CD14-positive monocyte (primary cell): ENCODE measurements at regions not wholly inside any gene's neighbourhood (a gene's known extent, or its start where the extent isn't known, plus 50 kb on each side); places are given as distances from the start of the nearest gene placed in this dataset.

ENCODE experiments used
- DNase-seq, 3 donors: peaks; one replicate each; pipeline ENCODE4 v3.0.0-alpha.2; 2011 to 2022
- H2AFZ ChIP-seq: 2 replicates; pipeline ENCODE4 v1.6.0; 2012; ENCODE audit warnings: mild to moderate bottlenecking, low read depth, low read length, inconsistent platforms; ENCODE audit not compliant: insufficient read depth, poor library complexity, severe bottlenecking
- H3K27ac ChIP-seq, 2 donors: 1 replicate in 1 of 2; 2 replicates in 1 of 2; pipeline ENCODE4 v1.5.1; 2012 to 2013; ENCODE audit warnings: low read length in 2 of 2, control low read depth in 1 of 2, inconsistent platforms in 1 of 2, low read depth in 1 of 2, mild to moderate bottlenecking in 1 of 2
- H3K27me3 ChIP-seq, 2 donors: one replicate each; pipeline versions ENCODE4 v1.6.0 to v1.6.1; 2011 to 2013; ENCODE audit warnings: low read length in 2 of 2; ENCODE audit not compliant: control insufficient read depth in 2 of 2, insufficient read depth in 2 of 2
- H3K36me3 ChIP-seq, 2 donors: replicated peaks in 1 of 2; 1 replicate in 1 of 2; 2 replicates in 1 of 2; pipeline versions ENCODE4 v1.5.1 to v1.6.1; 2012 to 2013; ENCODE audit warnings: low read length in 2 of 2, control low read depth in 1 of 2, inconsistent platforms in 1 of 2, mild to moderate bottlenecking in 1 of 2; ENCODE audit not compliant: insufficient read depth in 2 of 2, control insufficient read depth in 1 of 2
- H3K4me1 ChIP-seq, 2 donors: 1 replicate in 1 of 2; 2 replicates in 1 of 2; pipeline versions ENCODE4 v1.5.1 to v1.6.1; 2012 to 2013; ENCODE audit warnings: low read length in 2 of 2, control low read depth in 1 of 2, inconsistent platforms in 1 of 2, mild to moderate bottlenecking in 1 of 2, moderate library complexity in 1 of 2; ENCODE audit not compliant: insufficient read depth in 2 of 2, control insufficient read depth in 1 of 2
- H3K4me2 ChIP-seq: replicated peaks from 2 replicates; pipeline ENCODE3; 2012; ENCODE audit warnings: low read length, moderate library complexity, mild to moderate bottlenecking; ENCODE audit not compliant: poor library complexity, severe bottlenecking; ENCODE audit errors: extremely low read depth
- H3K4me3 ChIP-seq, 3 experiments: fragments of 200-600 bp in 1 of 3; sonication (generic) in 1 of 3; replicated peaks in 1 of 3; 1 replicate in 2 of 3; 2 replicates in 1 of 3; pipeline ENCODE4 v1.5.1; 2011 to 2013; ENCODE audit warnings: low read length in 3 of 3, mild to moderate bottlenecking in 3 of 3, control low read depth in 2 of 3, low read depth in 2 of 3, inconsistent platforms in 1 of 3, moderate library complexity in 1 of 3
- H3K79me2 ChIP-seq: 2 replicates; pipeline ENCODE4 v1.6.0; 2012; ENCODE audit warnings: mild to moderate bottlenecking, control low read depth, inconsistent platforms, low read length, moderate library complexity; ENCODE audit not compliant: insufficient read depth
- H3K9ac ChIP-seq: 2 replicates; pipeline ENCODE4 v1.6.0; 2017; ENCODE audit warnings: low read length, mild to moderate bottlenecking; ENCODE audit not compliant: insufficient read depth, poor library complexity, severe bottlenecking
- H3K9me3 ChIP-seq, 2 donors: replicated peaks in 1 of 2; 1 replicate in 1 of 2; 2 replicates in 1 of 2; pipeline versions ENCODE4 v1.5.1 to v1.6.1; 2012 to 2013; ENCODE audit warnings: low read length in 2 of 2, control low read depth in 1 of 2; ENCODE audit not compliant: control insufficient read depth in 1 of 2, insufficient read depth in 1 of 2
- H4K20me1 ChIP-seq: 2 replicates; pipeline ENCODE4 v1.6.0; 2012; ENCODE audit warnings: mild to moderate bottlenecking, low read length, control low read depth, moderate library complexity; ENCODE audit not compliant: insufficient read depth
- H3K27ac Mint-ChIP-seq, 7 donors: one replicate each; pipeline ENCODE4 v1.8.0; 2020; ENCODE audit warnings: mild to moderate bottlenecking in 7 of 7, mixed read lengths in 7 of 7, moderate library complexity in 6 of 7, inconsistent platforms in 2 of 7
- H3K27me3 Mint-ChIP-seq, 3 donors: one replicate each; pipeline ENCODE4 v1.8.0; 2021 to 2022; ENCODE audit warnings: low read depth in 3 of 3, mild to moderate bottlenecking in 3 of 3, mixed read lengths in 3 of 3, moderate library complexity in 3 of 3, inconsistent platforms in 1 of 3
- H3K36me3 Mint-ChIP-seq, 2 donors: one replicate each; pipeline ENCODE4 v1.8.0; 2020; ENCODE audit warnings: mixed read lengths in 2 of 2, inconsistent platforms in 1 of 2, mild to moderate bottlenecking in 1 of 2
- H3K4me1 Mint-ChIP-seq: one replicate; pipeline ENCODE4 v1.8.0; 2020; ENCODE audit warnings: mild to moderate bottlenecking, mixed read lengths
- H3K4me3 Mint-ChIP-seq, 2 donors: one replicate each; pipeline ENCODE4 v1.8.0; 2020; ENCODE audit warnings: mild to moderate bottlenecking in 2 of 2, mixed read lengths in 2 of 2, moderate library complexity in 1 of 2
- H3K9me3 Mint-ChIP-seq, 7 donors: one replicate each; pipeline ENCODE4 v1.8.0; 2020 to 2022; ENCODE audit warnings: mixed read lengths in 7 of 7, mild to moderate bottlenecking in 6 of 7, moderate library complexity in 6 of 7, inconsistent platforms in 2 of 7
- WGBS: methylation state at CpG from one replicate; pipeline ENCODE4 v1.1.5; 2013; ENCODE audit warnings: missing lambda C conversion rate; ENCODE audit not compliant: insufficient coverage; 5-methylcytosine and 5-hydroxymethylcytosine counted together
- intact Hi-C, 2 donors: fragments of 100-400 bp; cut with micrococcal nuclease; formaldehyde crosslinking; loops; one replicate each; pipeline versions ENCODE4 v1.15.0 to v1.15.1; 2023
- TF ChIP-seq, protein P1 (sequence below): fragments of 200-600 bp; IDR thresholded peaks from one replicate; pipeline ENCODE4 v1.8.0; 2022; ENCODE audit warnings: antibody characterized with exemption, mild to moderate bottlenecking

DNA sequence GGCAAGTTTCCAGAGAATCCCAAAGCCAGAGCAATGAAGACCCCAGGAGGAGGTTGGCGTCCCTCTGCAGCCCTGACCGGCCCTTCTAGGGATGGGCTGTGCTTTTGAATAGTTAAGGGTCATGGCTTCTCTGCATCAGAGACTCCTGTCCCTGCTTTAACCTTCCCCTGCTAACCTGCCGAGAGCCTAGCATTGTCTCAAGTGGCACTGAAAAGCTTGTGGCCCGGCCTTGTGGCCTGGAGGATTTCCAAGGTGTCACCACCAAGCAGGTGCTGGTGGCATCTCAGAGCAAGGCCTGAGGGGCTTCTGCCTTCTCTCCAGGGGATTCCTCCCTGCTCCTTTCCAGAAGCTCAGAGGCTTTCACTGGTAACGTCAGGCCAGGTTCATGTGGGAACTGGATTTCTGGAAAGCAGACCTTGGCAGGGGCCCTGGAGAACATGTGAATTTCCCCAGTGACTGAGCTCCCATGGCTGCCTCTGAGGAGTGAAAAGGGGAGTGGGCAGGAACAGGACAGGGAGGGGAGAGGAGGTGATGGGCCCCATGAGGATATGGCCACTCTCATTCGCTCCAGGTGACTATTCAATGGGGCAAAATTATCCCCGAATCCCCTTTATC is 409.9 kb downstream of the PTPRU start:
- Histone ChIP-seq H3K4me3 (no peak overlapping the region), H2AFZ (no peak overlapping the region), H4K20me1 (no peaks in the 10 kb centered on the region), H3K9ac (no peak overlapping the region), H3K4me1 (no peaks in the 10 kb centered on the region), H3K9me3 (no peaks in the 10 kb centered on the region), H3K36me3 (no peaks in the 10 kb centered on the region), H3K4me2 (no peak overlapping the region), H3K27ac (no peak overlapping the region), H3K79me2 (no peaks in the 10 kb centered on the region), H3K27me3 (no peaks in the 10 kb centered on the region)
- Mint-ChIP-seq H3K27ac (no peak overlapping the region), H3K27me3 (peaks cover 4 to 12% (median 7%) of the 10 kb centered on the region in 3 donors), H3K4me3 (no peak overlapping the region), H3K9me3 (peaks cover 0 to 4% (median 0%) of the 10 kb centered on the region in 7 donors), H3K4me1 (no peaks in the 10 kb centered on the region), H3K36me3 (no peaks in the 10 kb centered on the region)
- TF ChIP-seq, protein P1, sequence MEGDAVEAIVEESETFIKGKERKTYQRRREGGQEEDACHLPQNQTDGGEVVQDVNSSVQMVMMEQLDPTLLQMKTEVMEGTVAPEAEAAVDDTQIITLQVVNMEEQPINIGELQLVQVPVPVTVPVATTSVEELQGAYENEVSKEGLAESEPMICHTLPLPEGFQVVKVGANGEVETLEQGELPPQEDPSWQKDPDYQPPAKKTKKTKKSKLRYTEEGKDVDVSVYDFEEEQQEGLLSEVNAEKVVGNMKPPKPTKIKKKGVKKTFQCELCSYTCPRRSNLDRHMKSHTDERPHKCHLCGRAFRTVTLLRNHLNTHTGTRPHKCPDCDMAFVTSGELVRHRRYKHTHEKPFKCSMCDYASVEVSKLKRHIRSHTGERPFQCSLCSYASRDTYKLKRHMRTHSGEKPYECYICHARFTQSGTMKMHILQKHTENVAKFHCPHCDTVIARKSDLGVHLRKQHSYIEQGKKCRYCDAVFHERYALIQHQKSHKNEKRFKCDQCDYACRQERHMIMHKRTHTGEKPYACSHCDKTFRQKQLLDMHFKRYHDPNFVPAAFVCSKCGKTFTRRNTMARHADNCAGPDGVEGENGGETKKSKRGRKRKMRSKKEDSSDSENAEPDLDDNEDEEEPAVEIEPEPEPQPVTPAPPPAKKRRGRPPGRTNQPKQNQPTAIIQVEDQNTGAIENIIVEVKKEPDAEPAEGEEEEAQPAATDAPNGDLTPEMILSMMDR, result no peak
- WGBS, result 93% methylated on average over 5 of the region's 7 CpGs
- intact Hi-C loops, result no loop called here
- no peak for DNase-seq

DNA sequence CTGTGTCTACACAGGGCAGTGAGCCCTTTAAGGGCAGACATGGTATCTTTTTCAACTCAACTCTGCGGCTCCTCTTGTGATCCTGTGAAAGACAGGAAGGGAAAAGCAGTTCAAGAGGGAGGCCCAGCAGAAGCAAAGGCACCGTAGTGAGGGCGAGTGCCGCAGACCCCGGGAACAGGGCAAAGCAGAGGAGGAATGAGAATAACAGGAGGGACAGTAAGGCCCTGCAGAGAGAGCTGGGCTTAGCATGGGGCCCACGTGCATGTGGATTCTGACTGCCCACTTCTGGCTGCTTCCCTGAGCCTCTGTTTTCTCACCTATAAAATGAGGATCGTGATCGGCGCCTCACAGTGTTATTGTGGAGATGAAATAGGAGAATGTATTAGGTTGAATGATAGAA is 409.3 kb downstream of the PTPRU start:
- H3K9me3 ChIP-seq, result no peaks in the 10 kb centered on the region
- intact Hi-C loops, result no loop called here
- no peak for DNase-seq
- H3K27ac ChIP-seq, result no peak overlapping the region
- whole genome bisulfite sequencing, result 67% methylated on average over 3 of the region's 9 CpGs
- H3K4me2 ChIP-seq, result no peak overlapping the region
- Mint-ChIP-seq H3K27ac (no peak overlapping the region), H3K27me3 (peaks cover 4 to 12% (median 7%) of the 10 kb centered on the region in 3 donors), H3K4me3 (no peak overlapping the region), H3K36me3 (no peaks in the 10 kb centered on the region), H3K4me1 (no peaks in the 10 kb centered on the region), H3K9me3 (peaks cover 0 to 4% (median 0%) of the 10 kb centered on the region in 7 donors)
- TF ChIP-seq, protein P1, result no peak
- no peaks in the 10 kb centered on the region for H3K27me3 ChIP-seq
- H3K9ac ChIP-seq, result no peak overlapping the region
- H3K79me2 ChIP-seq, result no peaks in the 10 kb centered on the region
- no peak overlapping the region for H2AFZ ChIP-seq
- H3K4me3 ChIP-seq, result no peak overlapping the region
- H3K4me1 ChIP-seq, result no peaks in the 10 kb centered on the region
- no peaks in the 10 kb centered on the region for H3K36me3 ChIP-seq
- H4K20me1 ChIP-seq, result no peaks in the 10 kb centered on the region
